ENCODE measurements at regions not wholly inside any gene's neighbourhood (a gene's known extent, or its start where the extent isn't known, plus 50 kb on each side); places are given as distances from the start of the nearest gene placed in this dataset.
A peak's percentile ranks its signal among the peaks of the same experiment; 100 is the strongest.

DNA sequence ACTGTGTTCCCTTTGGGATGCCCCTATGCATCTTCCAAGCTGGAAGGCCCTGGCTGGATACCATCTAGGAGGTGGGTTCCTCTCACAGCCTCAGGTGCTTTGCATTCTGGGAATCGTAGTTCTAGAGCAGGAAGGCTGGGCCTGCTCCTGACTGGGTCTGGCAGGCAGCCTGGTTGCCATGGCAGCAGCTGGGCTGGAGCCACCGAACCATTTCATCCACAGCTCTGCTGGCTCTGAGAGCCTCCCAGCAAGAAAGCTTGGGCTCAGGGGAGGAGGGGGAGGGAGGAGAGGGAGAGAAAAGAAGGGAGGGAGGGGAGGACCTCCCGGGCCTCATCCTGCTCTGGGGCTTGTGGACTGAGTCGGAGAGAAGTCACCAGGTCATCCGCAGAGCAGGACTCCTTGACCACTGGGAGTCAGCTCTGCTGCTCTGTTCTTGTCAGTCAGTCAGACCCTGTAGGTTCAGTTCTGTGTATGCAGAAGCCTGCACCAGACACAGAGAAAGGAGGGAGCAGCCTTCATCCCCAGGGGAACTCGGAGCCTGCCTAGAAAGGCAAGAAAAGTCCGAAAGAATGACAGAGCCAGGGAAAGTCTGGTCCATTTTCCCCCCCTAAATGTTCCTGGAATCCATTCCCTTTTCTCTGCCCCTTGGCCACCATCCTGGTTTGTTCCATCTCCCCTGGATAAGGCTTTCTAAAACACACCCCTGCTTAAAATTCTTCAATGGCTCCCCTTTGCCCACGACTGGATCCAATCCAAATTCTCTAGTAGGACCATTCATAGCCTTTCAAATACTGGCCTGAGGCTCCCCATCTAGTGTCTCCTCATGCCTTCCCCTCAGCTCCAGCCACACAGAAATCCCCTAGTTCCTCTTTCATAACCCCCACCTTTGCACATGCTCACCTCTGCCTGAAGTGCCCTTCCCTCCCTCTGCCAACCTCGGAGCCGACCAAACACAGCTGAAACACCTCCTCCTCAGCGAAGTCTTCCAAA lies 65.4 kb upstream of the ARAP3 start:
- DNase-seq (ENCODE audit: low spot score): peak; percentile 98

DNA sequence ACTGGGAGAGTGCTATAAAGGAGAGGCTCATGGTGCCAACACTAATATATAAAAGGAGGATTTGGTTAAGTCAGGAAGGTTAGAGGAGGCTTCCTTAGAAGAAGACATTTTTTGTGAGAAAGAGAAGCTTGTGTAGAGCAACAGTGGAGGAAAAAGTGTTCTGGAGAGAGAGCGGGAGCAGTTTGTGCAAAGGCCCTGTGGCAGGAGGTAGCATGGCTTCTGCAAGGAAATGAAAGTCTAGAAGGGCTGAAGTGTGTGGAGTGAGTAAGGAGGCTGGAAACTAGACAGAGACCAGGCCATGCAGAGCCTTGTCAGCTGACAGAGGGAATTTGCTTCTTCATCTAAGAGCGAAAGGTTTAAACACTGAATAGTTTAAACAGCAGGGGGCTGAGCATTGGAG lies 64.4 kb upstream of the ARAP3 start:
- no peak for DNase-seq (ENCODE audit: low spot score)

DNA sequence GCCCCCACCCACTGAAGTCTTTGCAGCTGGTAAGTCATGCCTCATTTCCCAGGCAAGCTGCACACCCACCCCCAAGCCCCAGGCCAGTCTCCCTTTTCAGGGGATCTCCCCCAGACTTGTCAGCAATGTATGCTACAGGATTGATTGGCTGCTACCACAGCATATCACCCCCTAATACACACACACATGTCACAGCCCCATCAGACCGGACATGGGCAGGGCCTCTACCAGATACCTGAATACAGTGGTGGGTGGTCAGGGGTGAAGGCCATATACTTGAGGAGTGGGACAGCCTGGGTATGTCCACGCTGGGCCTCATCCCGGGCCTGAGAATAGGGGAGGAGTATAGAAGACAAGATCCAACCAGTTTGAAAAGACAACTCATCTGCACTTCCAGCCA lies 63.4 kb upstream of the ARAP3 start:
- DNase-seq (ENCODE audit: low spot score): no peak

DNA sequence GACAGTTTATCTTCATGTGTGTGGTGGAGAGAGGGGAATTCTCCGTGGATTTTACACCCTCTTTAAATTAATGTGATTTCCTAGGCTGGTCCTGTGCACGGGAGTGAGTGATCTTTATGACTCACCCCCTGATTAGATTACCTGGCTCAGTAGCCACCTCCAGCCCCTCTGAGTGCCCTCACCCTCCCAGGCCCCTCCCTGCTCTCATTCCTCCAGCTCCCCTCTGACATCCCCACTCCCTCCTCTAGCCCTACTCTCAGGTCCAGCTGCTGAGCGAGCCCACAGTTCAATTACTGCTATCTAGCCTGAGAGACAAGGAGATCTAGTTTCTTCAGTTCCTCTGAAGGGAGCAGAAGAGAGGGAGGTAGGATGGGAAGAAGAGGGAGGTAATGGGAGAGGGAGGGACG lies 61.8 kb upstream of the ARAP3 start:
- no peak for DNase-seq (ENCODE audit: low spot score)

DNA sequence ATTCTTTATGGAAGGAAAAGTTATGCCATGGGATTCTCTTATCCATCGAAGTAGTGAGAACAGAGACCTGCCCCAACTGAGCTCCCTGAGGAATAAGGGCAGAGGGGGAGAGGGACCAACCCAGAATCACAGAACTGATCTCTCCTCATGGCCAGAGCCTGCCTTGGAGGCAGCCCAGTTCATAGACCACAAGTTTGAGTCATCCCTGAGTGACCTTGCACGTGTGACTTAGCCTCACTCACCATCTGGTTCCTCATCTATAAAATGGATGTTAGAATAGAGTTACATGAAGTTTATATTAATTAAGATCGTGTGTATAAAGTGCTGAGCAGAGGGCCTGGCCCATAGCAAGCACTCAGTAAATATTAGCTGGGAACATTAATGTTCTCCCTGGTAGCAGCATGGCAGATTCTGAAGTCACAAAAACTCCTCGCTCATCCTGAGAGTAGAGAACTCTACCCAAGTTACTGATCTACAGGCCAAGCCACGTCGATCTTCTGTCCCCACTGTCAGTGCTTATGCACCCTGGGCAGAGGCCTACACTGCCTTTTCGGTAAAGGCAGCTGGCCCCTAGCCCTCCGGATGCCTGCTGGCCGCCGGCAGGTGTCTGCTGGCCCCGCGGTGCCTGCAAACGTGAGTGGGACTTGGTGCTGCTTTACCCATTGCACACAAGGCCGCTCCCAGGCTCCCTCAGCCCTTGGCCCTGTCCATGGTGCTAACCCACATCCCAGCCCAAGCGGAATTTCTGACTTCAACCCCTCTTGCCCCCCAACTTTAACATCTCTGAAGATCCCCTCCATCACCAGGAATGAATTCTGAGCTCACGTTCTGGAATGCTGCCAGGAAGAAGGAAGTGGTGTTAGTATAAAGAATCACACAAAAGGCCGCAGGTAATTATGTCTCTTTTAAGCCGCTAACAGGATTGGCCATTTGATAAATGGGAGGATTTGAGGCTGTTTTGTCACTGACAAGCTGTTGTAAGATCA lies 61.1 kb upstream of the ARAP3 start:
- no peak for DNase-seq (ENCODE audit: low spot score)

DNA sequence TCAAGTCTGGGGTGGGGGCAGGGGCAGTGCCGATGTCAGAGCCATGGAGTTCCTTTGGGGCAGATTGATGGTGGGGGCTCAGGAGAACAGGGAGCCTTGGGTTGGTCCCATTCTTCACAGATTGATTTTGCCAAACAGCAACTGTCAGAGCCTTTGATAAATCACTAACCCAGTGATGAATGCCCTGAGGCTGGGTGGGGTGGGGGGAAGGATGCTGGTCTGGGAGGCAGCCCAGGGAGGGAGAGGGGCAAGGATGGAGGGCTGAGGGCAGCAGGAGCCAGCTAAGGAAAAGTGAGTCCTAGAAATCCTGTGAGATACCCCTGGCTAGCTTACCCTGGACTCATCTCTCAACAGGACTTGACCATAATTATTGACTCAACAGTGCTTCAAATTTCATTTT lies 60.1 kb upstream of the ARAP3 start:
- DNase-seq (ENCODE audit: low spot score): no peak

DNA sequence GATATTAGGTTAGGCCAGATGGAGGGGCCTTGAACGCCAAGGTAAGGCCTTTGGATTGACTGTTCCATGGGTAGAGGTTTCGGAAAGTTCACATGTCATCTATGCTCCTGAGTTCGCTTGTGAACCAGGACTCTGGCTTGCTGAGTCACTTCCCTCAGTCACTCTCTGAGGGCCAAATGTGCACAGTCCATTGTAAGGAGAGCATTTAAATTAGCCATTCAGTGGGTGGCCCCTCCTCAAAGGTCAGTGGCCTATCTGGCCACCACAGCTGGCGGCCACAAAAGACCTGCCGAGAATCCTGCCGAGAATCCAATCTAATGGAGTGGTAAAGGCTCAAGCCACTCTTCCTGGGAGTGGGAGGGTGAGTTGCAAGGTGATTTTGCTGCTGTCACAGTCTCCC lies 58.9 kb upstream of the ARAP3 start:
- no peak for DNase-seq (ENCODE audit: low spot score)

DNA sequence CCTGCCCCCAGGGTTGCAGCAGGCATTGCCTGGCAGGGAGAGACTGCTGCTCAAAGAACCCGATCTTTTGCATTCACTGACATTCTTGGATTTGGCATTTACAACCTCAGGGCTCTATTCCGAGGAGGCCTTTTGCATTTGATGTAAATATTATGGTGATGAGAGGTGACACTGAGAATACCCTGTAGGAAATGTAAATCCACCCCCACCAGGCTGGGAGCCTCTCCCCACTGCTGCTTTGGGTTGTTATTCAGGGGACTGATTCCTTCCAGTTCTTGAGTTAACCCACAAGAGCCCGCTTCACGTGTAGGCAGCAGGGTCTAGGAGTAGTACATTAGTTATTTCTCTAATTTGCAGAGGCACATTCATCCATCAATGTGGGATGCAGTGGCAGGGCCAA lies 55.5 kb upstream of the ARAP3 start:
- DNase-seq (ENCODE audit: low spot score): no peak

DNA sequence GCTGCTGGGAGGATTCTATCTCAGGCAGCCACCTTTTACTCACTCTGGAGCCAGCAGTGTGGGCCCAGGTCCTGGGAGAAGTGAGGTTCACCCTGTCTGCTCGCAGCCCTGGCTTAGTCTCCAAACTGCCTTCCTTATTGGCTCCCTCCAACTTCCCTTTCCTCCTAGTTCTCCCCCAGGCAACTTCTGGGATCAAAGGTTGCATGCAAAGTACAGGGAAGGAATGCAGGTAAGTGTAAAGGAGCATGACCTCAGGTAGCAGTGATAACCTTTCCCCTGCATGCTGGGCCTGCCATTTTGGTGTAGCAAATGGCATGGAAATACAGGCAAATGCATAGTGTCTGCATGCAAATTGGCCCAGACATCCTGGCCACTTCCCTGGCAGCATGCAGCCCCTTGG lies 53.8 kb upstream of the ARAP3 start:
- no peak for DNase-seq (ENCODE audit: low spot score)

DNA sequence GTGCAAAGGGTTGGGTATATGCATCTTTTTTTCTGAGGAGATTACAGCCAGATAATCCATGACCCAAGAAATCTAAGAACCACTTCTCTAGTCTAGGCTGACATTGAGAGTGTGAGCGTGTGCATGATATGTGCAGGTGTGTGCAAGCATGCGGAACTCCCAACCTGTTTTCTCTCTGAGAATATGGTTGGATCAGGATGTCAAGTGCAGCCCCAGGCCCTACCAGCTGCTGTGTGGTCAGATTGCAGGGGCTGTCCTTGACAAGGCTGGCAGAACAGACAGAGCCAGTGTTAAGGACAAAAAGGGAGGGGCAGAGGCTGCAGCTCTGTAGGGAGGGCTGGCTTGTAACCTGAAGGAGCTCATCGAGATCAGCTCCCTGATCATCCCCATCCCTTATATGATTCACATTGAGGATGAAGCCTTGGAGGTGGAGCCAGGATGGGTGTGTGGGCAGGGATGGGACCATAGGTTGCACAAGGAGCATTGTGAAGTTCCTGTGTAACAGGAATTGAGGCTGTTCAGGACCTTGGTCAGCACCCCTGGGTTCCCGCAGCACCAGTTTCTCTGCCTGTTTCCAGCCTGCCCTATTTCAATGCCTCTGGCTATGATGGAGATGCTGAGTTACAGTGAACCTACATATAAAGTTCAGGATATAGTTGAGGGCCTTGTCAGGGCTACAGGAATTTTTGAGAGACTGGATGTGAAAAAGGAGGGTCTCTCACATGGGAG lies 52.6 kb upstream of the ARAP3 start:
- DNase-seq (ENCODE audit: low spot score): no peak

DNA sequence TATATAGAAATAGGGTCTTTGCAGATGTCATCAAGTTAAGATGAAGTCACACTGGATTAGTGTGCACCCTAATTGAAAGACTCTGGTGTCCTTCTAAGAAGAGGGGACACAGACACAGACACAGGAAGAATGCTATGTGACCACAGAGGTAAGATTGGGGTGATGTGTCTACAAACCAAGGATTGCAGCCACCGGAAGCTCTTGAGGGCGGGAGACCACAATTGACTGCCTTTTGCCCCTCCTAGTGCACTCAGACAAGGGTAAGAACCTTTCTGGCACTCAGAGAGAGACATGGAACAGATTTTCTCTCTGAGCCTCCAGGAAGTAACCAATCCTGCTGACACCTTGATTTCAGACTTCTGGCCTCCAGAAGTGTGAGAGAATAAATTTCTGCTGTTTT lies 51.2 kb upstream of the ARAP3 start:
- DNase-seq (ENCODE audit: low spot score): no peak

DNA sequence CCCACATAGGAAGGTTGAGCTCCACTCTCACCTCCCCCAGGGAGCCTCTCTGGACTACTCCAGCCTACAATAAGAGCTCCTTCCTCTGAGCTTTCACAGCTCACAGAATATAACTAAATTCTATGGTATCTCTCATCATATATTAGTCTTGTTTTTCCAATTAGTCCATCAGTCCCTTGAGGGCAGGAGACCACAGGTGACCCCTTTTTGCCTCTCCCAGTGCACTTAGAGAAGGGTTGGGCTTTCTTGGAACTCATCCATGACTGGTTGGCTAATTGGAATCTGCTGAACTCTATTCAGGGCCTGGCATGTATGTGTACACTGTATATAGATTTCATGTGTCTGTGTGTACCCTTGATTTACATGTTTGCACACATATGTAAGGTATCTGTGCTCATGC lies 50.4 kb upstream of the ARAP3 start:
- DNase-seq (ENCODE audit: low spot score): no peak

Data from cerebellar cortex (tissue), 1 donor.